NCI-H1436 treated with DMSO at 0.1 percent for 48 hours (cell line): ENCODE measurements at regions not wholly inside any gene's neighbourhood (a gene's known extent, or its start where the extent isn't known, plus 50 kb on each side); places are given as distances from the start of the nearest gene placed in this dataset.

Experiments used
- DNase-seq: peaks from one replicate; lab custom pipeline; 2025; lab: John Stamatoyannopoulos, UW

- no peak for DNase-seq
Measured at GRCh38 chr3:72204452-72204851, 419.5 kb upstream of the PROK2 start.

- no peak for DNase-seq
Measured at GRCh38 chr3:72203613-72204349, 418.8 kb upstream of the PROK2 start.

- no peak for DNase-seq
Measured at GRCh38 chr3:72203105-72203504, 418.2 kb upstream of the PROK2 start.

GRCh38 chr3:72200332-72200731 lies 415.4 kb upstream of the PROK2 start:
- no peak for DNase-seq

GRCh38 chr3:72199530-72199929 lies 414.6 kb upstream of the PROK2 start:
- DNase-seq: no peak

GRCh38 chr3:72196377-72196929 lies 411.5 kb upstream of the PROK2 start:
- DNase-seq: no peak

- no peak for DNase-seq
Measured at GRCh38 chr3:72195895-72196294, 410.9 kb upstream of the PROK2 start.

GRCh38 chr3:72194458-72194857 lies 409.5 kb upstream of the PROK2 start:
- DNase-seq: no peak

- DNase-seq: no peak
Measured at GRCh38 chr3:72193771-72194430, 409.0 kb upstream of the PROK2 start.

- no peak for DNase-seq
Measured at GRCh38 chr3:72192572-72192971, 407.6 kb upstream of the PROK2 start.

GRCh38 chr3:72191209-72191960 lies 406.4 kb upstream of the PROK2 start:
- DNase-seq: no peak

GRCh38 chr3:72190050-72190449 lies 405.1 kb upstream of the PROK2 start:
- DNase-seq: no peak

GRCh38 chr3:72189339-72189738 lies 404.4 kb upstream of the PROK2 start:
- no peak for DNase-seq

GRCh38 chr3:72188536-72188935 lies 403.6 kb upstream of the PROK2 start:
- no peak for DNase-seq

GRCh38 chr3:72187131-72187530 lies 402.2 kb upstream of the PROK2 start:
- DNase-seq: no peak

GRCh38 chr3:72186400-72186855 lies 401.5 kb upstream of the PROK2 start:
- DNase-seq: no peak

- DNase-seq: no peak
Measured at GRCh38 chr3:72185549-72186399, 400.8 kb upstream of the PROK2 start.

GRCh38 chr3:72183489-72183888 lies 398.5 kb upstream of the PROK2 start:
- DNase-seq: no peak

- DNase-seq: no peak
Measured at GRCh38 chr3:72182206-72182605, 397.3 kb upstream of the PROK2 start.

GRCh38 chr3:72181251-72181650 lies 396.3 kb upstream of the PROK2 start:
- DNase-seq: no peak

- DNase-seq: no peak
Measured at GRCh38 chr3:72180405-72180804, 395.5 kb upstream of the PROK2 start.

- DNase-seq: no peak
Measured at GRCh38 chr3:72179107-72179464, 394.1 kb upstream of the PROK2 start.
